Loucy (cell line): ENCODE measurements at regions not wholly inside any gene's neighbourhood (a gene's known extent, or its start where the extent isn't known, plus 50 kb on each side); places are given as distances from the start of the nearest gene placed in this dataset.

Experiments
- EZH2phosphoT487 ChIP-seq: fragments of 200-600 bp; IDR thresholded peaks from 2 replicates; pipeline ENCODE4 v1.6.1; 2018; ENCODE audit warnings: antibody characterized with exemption, mild to moderate bottlenecking, moderate library complexity, borderline replicate concordance
- TF ChIP-seq, protein P1 (sequence below): fragments of 200-600 bp; sonication (generic); conservative IDR thresholded peaks from 2 replicates; pipeline ENCODE4 v1.5.1; 2014; ENCODE audit warnings: mild to moderate bottlenecking, antibody characterized with exemption, low read length

DNA sequence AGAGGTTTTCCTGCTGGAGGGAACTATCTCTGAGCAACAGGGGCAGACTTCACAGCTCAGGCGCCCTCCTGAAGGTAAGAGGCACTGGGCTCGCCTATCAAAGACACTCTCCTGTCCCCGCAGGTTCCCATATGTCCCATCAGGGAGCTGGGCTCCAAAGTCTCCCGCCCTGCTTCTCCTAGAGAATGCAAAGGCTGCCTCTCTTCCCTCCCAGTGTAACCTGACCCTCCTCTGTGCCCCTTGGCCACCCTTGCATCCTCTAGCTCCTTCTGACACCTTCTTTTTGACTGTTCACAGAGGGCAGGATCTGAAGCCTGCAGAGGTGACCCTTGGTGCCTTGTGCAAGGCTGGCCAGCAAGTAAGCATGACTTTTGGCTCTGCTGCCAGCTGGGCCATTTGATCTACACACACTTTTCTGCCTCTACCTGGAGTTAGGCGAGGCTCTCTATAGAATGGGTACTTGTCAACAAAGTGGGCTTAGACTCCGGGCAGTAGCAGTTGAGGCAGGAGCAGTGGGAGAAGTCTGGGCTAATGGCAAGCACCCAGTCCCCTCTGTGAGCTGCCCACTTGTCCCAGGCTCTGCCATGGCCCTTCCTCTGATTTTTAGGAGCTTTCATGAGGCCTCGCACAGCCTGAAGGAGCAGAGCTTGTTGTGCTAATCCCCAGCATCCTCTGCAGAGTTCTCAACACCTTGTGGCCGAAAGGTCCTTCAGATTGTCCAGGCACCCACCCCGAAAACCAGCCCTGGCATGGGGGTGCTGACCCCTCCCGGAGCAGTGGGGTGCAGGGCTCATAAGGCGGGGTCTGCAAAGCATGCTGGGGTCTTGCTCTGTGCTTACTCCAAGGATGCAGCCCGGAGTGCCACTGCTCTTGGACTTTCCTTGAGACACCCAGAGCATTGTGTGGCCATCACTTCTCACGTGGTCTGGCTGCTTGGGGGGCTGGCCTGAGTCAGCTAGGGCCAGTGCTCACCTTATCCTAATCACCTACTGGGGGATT is 122.9 kb downstream of the METRNL start:
- TF ChIP-seq, protein P1, sequence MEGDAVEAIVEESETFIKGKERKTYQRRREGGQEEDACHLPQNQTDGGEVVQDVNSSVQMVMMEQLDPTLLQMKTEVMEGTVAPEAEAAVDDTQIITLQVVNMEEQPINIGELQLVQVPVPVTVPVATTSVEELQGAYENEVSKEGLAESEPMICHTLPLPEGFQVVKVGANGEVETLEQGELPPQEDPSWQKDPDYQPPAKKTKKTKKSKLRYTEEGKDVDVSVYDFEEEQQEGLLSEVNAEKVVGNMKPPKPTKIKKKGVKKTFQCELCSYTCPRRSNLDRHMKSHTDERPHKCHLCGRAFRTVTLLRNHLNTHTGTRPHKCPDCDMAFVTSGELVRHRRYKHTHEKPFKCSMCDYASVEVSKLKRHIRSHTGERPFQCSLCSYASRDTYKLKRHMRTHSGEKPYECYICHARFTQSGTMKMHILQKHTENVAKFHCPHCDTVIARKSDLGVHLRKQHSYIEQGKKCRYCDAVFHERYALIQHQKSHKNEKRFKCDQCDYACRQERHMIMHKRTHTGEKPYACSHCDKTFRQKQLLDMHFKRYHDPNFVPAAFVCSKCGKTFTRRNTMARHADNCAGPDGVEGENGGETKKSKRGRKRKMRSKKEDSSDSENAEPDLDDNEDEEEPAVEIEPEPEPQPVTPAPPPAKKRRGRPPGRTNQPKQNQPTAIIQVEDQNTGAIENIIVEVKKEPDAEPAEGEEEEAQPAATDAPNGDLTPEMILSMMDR, result no peak
- no peak for TF ChIP-seq EZH2phosphoT487
